Karpas-422 (cell line): ENCODE measurements at regions not wholly inside any gene's neighbourhood (a gene's known extent, or its start where the extent isn't known, plus 50 kb on each side); places are given as distances from the start of the nearest gene placed in this dataset.

Source experiments
- DNase-seq: peaks from one replicate; pipeline ENCODE4 v3.0.0-alpha.2; 2015
- H2AFZ ChIP-seq: fragments of 200-600 bp; sonication (generic); 2 replicates; pipeline ENCODE4 v1.6.1; 2014; ENCODE audit warnings: antibody characterized with exemption, low read length, mixed read lengths
- H3K27ac ChIP-seq: fragments of 200-600 bp; sonication (generic); 2 replicates; pipeline ENCODE4 v1.5.1; 2014; ENCODE audit warnings: mild to moderate bottlenecking, low read length, moderate library complexity
- H3K27me3 ChIP-seq: fragments of 200-600 bp; sonication (generic); 2 replicates; pipeline ENCODE4 v1.6.1; 2014; ENCODE audit warnings: low read length, mixed read lengths
- H3K36me3 ChIP-seq: fragments of 200-600 bp; sonication (generic); 2 replicates; pipeline ENCODE4 v1.6.1; 2014; ENCODE audit warnings: low read length, mixed read lengths; ENCODE audit not compliant: insufficient read depth
- H3K4me1 ChIP-seq: fragments of 200-600 bp; sonication (generic); 2 replicates; pipeline ENCODE4 v1.6.1; 2014; ENCODE audit warnings: mild to moderate bottlenecking, low read length, mixed read lengths
- H3K4me2 ChIP-seq: fragments of 200-600 bp; sonication (generic); 2 replicates; pipeline ENCODE4 v1.6.1; 2014; ENCODE audit warnings: low read length, low read depth, mild to moderate bottlenecking; ENCODE audit not compliant: poor library complexity, severe bottlenecking
- H3K4me3 ChIP-seq: fragments of 200-600 bp; sonication (generic); 2 replicates; pipeline ENCODE4 v1.5.1; 2014; ENCODE audit warnings: mild to moderate bottlenecking, antibody characterized with exemption, low read length, mixed read lengths
- H3K79me2 ChIP-seq: fragments of 200-600 bp; sonication (generic); 2 replicates; pipeline ENCODE4 v1.6.1; 2014; ENCODE audit warnings: mild to moderate bottlenecking, low read length, mixed read lengths
- H3K9ac ChIP-seq: fragments of 200-600 bp; sonication (generic); 2 replicates; pipeline ENCODE4 v1.6.0; 2014; ENCODE audit warnings: low read length
- H3K9me2 ChIP-seq: fragments of 200-600 bp; sonication (generic), shearing (Covaris generic); replicated peaks from 2 replicates; pipeline ENCODE4 v1.6.0; 2014; ENCODE audit warnings: mild to moderate bottlenecking, low read length, moderate library complexity; ENCODE audit not compliant: insufficient read depth
- H3K9me3 ChIP-seq: fragments of 300-700, 200-600 bp; sonication (generic); 2 replicates; pipeline ENCODE4 v1.6.1; 2014; ENCODE audit warnings: low read length, mixed read lengths
- H4K20me1 ChIP-seq: fragments of 200-600 bp; sonication (generic); 2 replicates; pipeline ENCODE4 v1.6.1; 2014; ENCODE audit warnings: mild to moderate bottlenecking, antibody characterized with exemption, low read length, low read depth; ENCODE audit not compliant: insufficient read depth

DNA sequence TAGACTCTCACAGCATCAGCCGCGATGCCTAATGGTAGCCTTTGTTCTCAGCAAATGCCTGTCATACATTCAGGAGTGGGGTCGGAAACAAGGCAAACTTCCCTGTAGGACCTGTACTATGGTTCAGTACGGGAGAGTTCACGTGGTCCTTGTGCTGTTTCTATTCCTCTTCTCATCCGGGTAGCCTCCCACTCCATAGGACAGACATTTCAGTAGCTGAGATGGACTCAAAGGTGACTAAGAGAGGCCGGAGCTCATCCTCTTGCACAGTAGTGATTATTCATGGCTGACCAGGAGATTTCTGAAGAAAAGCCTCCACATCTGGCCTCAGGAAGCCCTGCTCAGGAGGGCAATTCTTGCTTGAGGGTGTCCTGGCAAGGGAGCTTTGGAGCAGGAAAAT is 117.8 kb upstream of the SPRED2 start:
- Histone ChIP-seq H3K9me3 (no peaks in the 10 kb centered on the region), H3K4me3 (no peak overlapping the region), H3K79me2 (no peaks in the 10 kb centered on the region), H3K27ac (no peak overlapping the region), H3K9ac (no peak overlapping the region), H3K4me2 (no peak overlapping the region), H3K27me3 (no peaks in the 10 kb centered on the region), H3K4me1 (peaks cover 11% of the 10 kb centered on the region), H4K20me1 (no peaks in the 10 kb centered on the region), H2AFZ (no peak overlapping the region), H3K36me3 (no peaks in the 10 kb centered on the region), H3K9me2 (no peaks in the 10 kb centered on the region)
- no peak for DNase-seq

DNA sequence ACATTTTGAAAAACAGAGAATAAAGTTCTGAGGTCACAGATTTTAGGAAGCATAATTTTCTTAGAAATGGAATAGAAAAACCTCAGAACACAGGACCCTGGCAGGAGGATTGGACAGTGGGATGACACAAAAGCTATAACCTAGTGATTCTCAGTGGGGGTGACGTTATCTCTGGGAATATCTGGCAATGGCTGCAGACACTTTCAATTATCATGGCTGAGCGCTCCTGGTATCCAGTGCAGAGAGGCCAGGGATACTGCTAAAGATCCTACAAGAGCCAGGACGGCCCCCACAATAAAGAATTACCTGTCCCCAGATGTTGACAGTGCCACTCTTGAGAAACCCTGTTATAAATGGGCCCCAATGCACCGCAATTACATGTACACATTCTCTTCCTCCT is 117.2 kb upstream of the SPRED2 start:
- H3K9me3 ChIP-seq: no peaks in the 10 kb centered on the region
- no peaks in the 10 kb centered on the region for H4K20me1 ChIP-seq
- no peaks in the 10 kb centered on the region for H3K9me2 ChIP-seq
- H2AFZ ChIP-seq: no peak overlapping the region
- no peak for DNase-seq
- H3K4me3 ChIP-seq: no peak overlapping the region
- H3K36me3 ChIP-seq: no peaks in the 10 kb centered on the region
- H3K79me2 ChIP-seq: no peaks in the 10 kb centered on the region
- H3K9ac ChIP-seq: no peak overlapping the region
- H3K4me1 ChIP-seq: peaks cover 5% of the 10 kb centered on the region
- H3K27me3 ChIP-seq: no peaks in the 10 kb centered on the region
- no peak overlapping the region for H3K27ac ChIP-seq
- no peak overlapping the region for H3K4me2 ChIP-seq

DNA sequence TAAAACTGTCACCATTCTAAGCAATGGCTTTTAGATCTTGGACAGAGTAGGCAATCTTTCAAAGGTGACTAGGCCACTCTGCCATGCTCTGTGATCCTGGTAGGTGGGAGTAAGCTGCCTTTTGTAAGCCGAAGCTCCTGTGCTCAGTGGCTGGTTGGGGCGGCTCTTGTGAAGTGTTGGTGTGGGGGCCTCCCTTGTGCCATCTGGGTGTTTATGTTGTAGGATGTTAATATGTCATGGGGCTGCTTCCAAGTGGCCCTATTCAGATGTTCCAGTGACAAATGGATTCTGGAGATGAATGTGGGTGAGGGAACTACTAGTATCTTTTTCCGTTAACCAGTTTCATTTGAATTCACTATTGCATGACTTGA is 116.8 kb upstream of the SPRED2 start:
- Histone ChIP-seq H3K9me3 (no peaks in the 10 kb centered on the region), H3K4me2 (no peak overlapping the region), H3K27me3 (no peaks in the 10 kb centered on the region), H2AFZ (no peak overlapping the region), H3K4me1 (peaks cover 3% of the 10 kb centered on the region; the same call in 1 of the 2 replicates), H3K9me2 (no peaks in the 10 kb centered on the region), H3K36me3 (no peaks in the 10 kb centered on the region), H3K79me2 (no peaks in the 10 kb centered on the region), H3K9ac (no peak overlapping the region), H4K20me1 (no peaks in the 10 kb centered on the region), H3K4me3 (no peak overlapping the region), H3K27ac (no peak overlapping the region)
- DNase-seq: no peak

GRCh38 chr2:65548576-65549256 is 116.3 kb upstream of the SPRED2 start:
- no peak overlapping the region for H3K27ac ChIP-seq
- H4K20me1 ChIP-seq: no peaks in the 10 kb centered on the region
- no peak overlapping the region for H2AFZ ChIP-seq
- no peak overlapping the region for H3K4me2 ChIP-seq
- H3K9me3 ChIP-seq: no peaks in the 10 kb centered on the region
- no peak overlapping the region for H3K9ac ChIP-seq
- H3K4me3 ChIP-seq: no peak overlapping the region
- H3K79me2 ChIP-seq: no peaks in the 10 kb centered on the region
- H3K27me3 ChIP-seq: no peaks in the 10 kb centered on the region
- peaks cover 3% of the 10 kb centered on the region for H3K4me1 ChIP-seq
- H3K9me2 ChIP-seq: no peaks in the 10 kb centered on the region
- H3K36me3 ChIP-seq: no peaks in the 10 kb centered on the region
- no peak for DNase-seq

DNA sequence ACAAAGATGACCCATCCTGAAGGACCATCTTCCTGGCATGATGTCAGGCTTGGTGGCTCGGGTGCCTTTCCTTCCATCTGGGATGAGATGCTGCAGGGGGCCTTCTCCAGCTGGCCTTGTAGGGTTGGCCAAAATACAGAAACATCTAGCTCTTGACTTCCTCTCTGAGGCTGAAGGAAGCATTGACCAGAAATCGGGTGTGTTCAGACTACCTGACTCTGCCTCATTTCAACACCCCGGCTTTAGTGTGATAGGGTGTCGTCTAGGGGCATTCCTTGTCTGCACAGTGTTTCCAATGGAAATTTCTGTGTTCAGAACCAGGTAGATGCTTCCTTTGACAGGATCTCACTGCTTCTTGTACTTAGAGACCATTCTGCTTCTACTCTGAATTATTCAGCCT is 115.7 kb upstream of the SPRED2 start:
- Histone ChIP-seq H2AFZ (no peak overlapping the region), H3K79me2 (no peaks in the 10 kb centered on the region), H3K27me3 (no peaks in the 10 kb centered on the region), H3K36me3 (no peaks in the 10 kb centered on the region), H4K20me1 (no peaks in the 10 kb centered on the region), H3K9me2 (no peaks in the 10 kb centered on the region), H3K4me3 (no peak overlapping the region), H3K4me2 (no peak overlapping the region), H3K9ac (no peak overlapping the region), H3K27ac (no peak overlapping the region), H3K9me3 (no peaks in the 10 kb centered on the region), H3K4me1 (peaks cover 9% of the 10 kb centered on the region)
- DNase-seq: no peak

DNA sequence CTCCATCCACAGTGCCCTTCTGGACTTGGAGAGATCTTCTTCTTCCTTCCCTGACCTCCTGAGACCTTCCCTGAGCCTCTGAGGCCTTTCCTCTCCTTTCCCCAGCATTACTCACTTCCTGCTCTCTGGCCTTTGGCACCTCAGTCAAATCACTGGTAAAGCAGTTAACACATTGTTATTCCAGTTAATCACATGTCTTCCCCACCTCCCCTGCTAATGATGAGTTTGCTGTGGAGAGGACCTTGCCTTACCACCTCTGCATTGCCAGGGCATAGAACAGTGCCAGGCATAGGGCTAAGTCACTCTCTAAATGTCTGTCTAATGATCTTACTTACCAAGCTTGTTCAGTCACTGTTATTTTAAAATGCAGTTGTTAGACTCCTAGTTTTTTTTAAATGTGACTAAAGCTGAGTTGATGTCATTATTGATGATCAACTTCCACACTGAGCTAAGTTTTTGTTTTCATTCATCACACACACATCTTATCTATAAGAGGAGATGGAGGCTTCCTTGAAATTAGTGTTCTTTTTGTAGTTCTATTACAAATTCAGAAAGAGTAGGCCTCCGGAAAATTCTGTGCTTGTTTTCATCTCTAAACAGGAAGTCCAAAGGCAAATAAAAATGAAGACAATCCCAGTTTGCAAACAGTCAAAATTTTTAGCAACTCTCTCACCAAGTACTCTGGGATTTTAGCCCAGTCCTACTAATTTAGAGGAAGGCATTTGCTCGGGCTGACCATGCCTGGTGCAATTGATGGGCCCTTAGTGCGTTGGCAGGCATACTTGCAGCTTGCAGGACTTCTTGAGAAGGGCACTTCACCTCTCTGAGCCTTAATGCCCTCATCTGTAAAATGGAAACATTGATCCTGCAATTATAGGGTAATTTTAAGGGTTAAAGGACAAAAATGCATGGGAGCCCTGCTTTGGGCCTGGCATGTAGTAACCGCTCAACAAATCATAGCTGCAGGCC is 113.7 kb upstream of the SPRED2 start:
- no peak overlapping the region for H2AFZ ChIP-seq
- no peak overlapping the region for H3K4me2 ChIP-seq
- no peak overlapping the region for H3K9ac ChIP-seq

GRCh38 chr2:65541773-65542172 is 109.4 kb upstream of the SPRED2 start:
- H3K4me3 ChIP-seq: no peak overlapping the region
- H3K9me3 ChIP-seq: no peaks in the 10 kb centered on the region
- no peaks in the 10 kb centered on the region for H3K36me3 ChIP-seq
- H3K79me2 ChIP-seq: no peaks in the 10 kb centered on the region
- no peaks in the 10 kb centered on the region for H4K20me1 ChIP-seq
- H3K27me3 ChIP-seq: peaks cover 3% of the 10 kb centered on the region; the same call in 1 of the 2 replicates
- H3K9me2 ChIP-seq: no peaks in the 10 kb centered on the region
- no peak overlapping the region for H3K4me2 ChIP-seq
- DNase-seq: no peak
- no peak overlapping the region for H2AFZ ChIP-seq
- no peak overlapping the region for H3K27ac ChIP-seq
- H3K4me1 ChIP-seq: peaks cover 15% of the 10 kb centered on the region
- no peak overlapping the region for H3K9ac ChIP-seq

More for the DNA sequence above, 113.7 kb upstream of the SPRED2 start:
- Histone ChIP-seq H3K4me1 (peaks cover 14% of the 10 kb centered on the region), H3K9me2 (no peaks in the 10 kb centered on the region), H3K27me3 (no peaks in the 10 kb centered on the region), H3K36me3 (no peaks in the 10 kb centered on the region), H3K9me3 (no peaks in the 10 kb centered on the region), H3K4me3 (no peak overlapping the region), H4K20me1 (no peaks in the 10 kb centered on the region), H3K27ac (no peak overlapping the region), H3K79me2 (no peaks in the 10 kb centered on the region)
- DNase-seq: no peak

DNA sequence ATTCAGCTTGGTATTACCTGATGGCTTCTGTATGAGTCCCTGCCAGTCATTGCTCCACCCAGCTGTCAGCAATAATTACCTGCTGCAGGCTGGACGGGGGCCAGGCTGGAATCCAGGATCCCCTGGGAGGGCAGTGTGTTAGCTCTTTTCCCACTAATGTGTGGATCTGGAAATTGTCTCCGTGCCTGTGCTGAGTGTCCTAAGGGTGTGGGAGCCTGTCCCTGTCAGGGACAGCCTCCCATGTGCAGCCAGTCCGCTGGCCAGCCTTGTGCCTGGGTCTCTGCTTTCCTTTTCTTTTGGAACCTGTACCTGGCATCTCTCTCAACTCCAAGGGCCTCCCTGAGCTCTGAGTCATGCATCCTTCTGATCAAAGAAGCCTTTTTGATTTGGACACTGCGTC is 107.2 kb upstream of the SPRED2 start:
- DNase-seq: no peak
- no peak overlapping the region for H3K4me3 ChIP-seq
- no peaks in the 10 kb centered on the region for H3K36me3 ChIP-seq
- H3K9me3 ChIP-seq: no peaks in the 10 kb centered on the region
- no peaks in the 10 kb centered on the region for H3K9me2 ChIP-seq
- no peak overlapping the region for H3K9ac ChIP-seq
- no peak overlapping the region for H2AFZ ChIP-seq
- no peak overlapping the region for H3K27ac ChIP-seq
- H3K79me2 ChIP-seq: no peaks in the 10 kb centered on the region
- peaks cover 22% of the 10 kb centered on the region for H3K4me1 ChIP-seq
- H4K20me1 ChIP-seq: no peaks in the 10 kb centered on the region
- H3K4me2 ChIP-seq: no peak overlapping the region
- H3K27me3 ChIP-seq: peaks cover 3% of the 10 kb centered on the region; the same call in 1 of the 2 replicates
